GM12878 (cell line): ENCODE measurements at regions not wholly inside any gene's neighbourhood (a gene's known extent, or its start where the extent isn't known, plus 50 kb on each side); places are given as distances from the start of the nearest gene placed in this dataset.

ENCODE experiments used
- ATAC-seq: fragments of 200-7000 bp; cut with Tn5 transposase; 3 replicates; pipeline ENCODE4 v1.9.1; 2020; ENCODE audit warnings: mild to moderate bottlenecking, moderate library complexity
- BruUV-seq: library from RNA; stranded (reverse); fragments of 400-500 nt; replicated peaks from 2 replicates; lab custom pipeline; 2021; lab: Mats Ljungman, UMichigan
- CTCF ChIA-PET: fragments of 300-600 bp; sonication (Branson Sonifier 250); formaldehyde crosslinking; extraction: SDS; loops from one replicate; lab custom pipeline; 2021; ENCODE audit warnings: inconsistent platforms; lab: Yijun Ruan, JAX
- POLR2A ChIA-PET: fragments of 350-600 bp; formaldehyde crosslinking; extraction: SDS; loops from one replicate; lab custom pipeline; 2021; ENCODE audit warnings: inconsistent platforms; lab: Charles Lee
- RAD21 ChIA-PET: fragments of 300-600 bp; sonication (Branson Sonifier 250); formaldehyde crosslinking; loops from one replicate; lab custom pipeline; 2023; ENCODE audit warnings: antibody characterized with exemption; ENCODE audit not compliant: unreplicated experiment; lab: Charles Lee
- SMC1A ChIA-PET: fragments of 300-600 bp; sonication (Branson Sonifier 250); formaldehyde crosslinking; loops from one replicate; lab custom pipeline; 2023; ENCODE audit not compliant: unreplicated experiment, uncharacterized antibody; lab: Charles Lee
- DNase-seq: peaks from one replicate; pipeline ENCODE4 v3.0.0-alpha.2; 2011; ENCODE audit warnings: low read depth, low spot score
- FAIRE-seq: peaks from 3 replicates; lab custom pipeline; 2011; peaks lifted over from hg19 to GRCh38; lab: Jason Lieb, UNC
- H2AFZ ChIP-seq: 2 replicates; pipeline ENCODE4 v1.6.0; 2011; ENCODE audit warnings: low read depth, low read length, control low read depth; ENCODE audit not compliant: control insufficient read depth
- H3K27ac ChIP-seq: 2 replicates; pipeline ENCODE4 v1.5.1; 2011; ENCODE audit warnings: control low read depth; ENCODE audit not compliant: control insufficient read depth, insufficient read depth
- H3K27me3 ChIP-seq, 2 experiments: replicated peaks in 1 of 2; 2 replicates each; pipeline versions ENCODE4 v1.6.0 to v1.6.1; 2011; ENCODE audit warnings: low read length in 1 of 2; ENCODE audit not compliant: control insufficient read depth in 2 of 2, insufficient read depth in 2 of 2
- H3K36me3 ChIP-seq, 2 experiments: 2 replicates each; pipeline ENCODE4 v1.5.1; 2011; ENCODE audit warnings: low read length in 1 of 2; ENCODE audit not compliant: control insufficient read depth in 2 of 2, insufficient read depth in 2 of 2
- H3K4me1 ChIP-seq: 2 replicates; pipeline ENCODE4 v1.6.1; 2011; ENCODE audit warnings: mild to moderate bottlenecking, low read length, moderate library complexity, mixed read lengths; ENCODE audit not compliant: control insufficient read depth, insufficient read depth
- H3K4me2 ChIP-seq: 2 replicates; pipeline ENCODE4 v1.6.0; 2011; ENCODE audit warnings: control low read depth; ENCODE audit not compliant: control insufficient read depth, insufficient read depth
- H3K4me3 ChIP-seq: fragments of 200-600 bp; sonication (generic); 2 replicates; pipeline ENCODE4 v1.5.1; 2016
- H3K79me2 ChIP-seq: 2 replicates; pipeline ENCODE4 v1.6.0; 2011; ENCODE audit warnings: low read length; ENCODE audit not compliant: control insufficient read depth, insufficient read depth
- H3K9ac ChIP-seq: 2 replicates; pipeline ENCODE4 v1.8.0; 2011; ENCODE audit warnings: low read length, control low read depth, mixed read lengths; ENCODE audit not compliant: control insufficient read depth, insufficient read depth
- H3K9me3 ChIP-seq: replicated peaks from 3 replicates; pipeline ENCODE4 v1.5.1; 2011; ENCODE audit warnings: mild to moderate bottlenecking, low read length; ENCODE audit not compliant: control insufficient read depth, insufficient read depth
- H4K20me1 ChIP-seq: 2 replicates; pipeline ENCODE4 v1.6.0; 2011; ENCODE audit not compliant: control insufficient read depth, insufficient read depth
- ASH2L ChIP-seq: fragments of 300-600, 200-600 bp; sonication (generic); IDR thresholded peaks from 2 replicates; pipeline ENCODE4 v1.6.1; 2017; ENCODE audit warnings: low read depth, mild to moderate bottlenecking, borderline replicate concordance
- BCL11A ChIP-seq: IDR thresholded peaks from 2 replicates; pipeline ENCODE4 v1.6.1; 2011; ENCODE audit warnings: low read depth, low read length
- E2F4 ChIP-seq: IDR thresholded peaks from 2 replicates; pipeline ENCODE4 v1.6.1; 2012; ENCODE audit warnings: low read depth, low read length, improper control_type of control experiment
- EED ChIP-seq: sonication (generic); IDR thresholded peaks from 2 replicates; pipeline ENCODE4 v1.6.1; 2016; ENCODE audit warnings: antibody characterized with exemption, low read depth
- ETV6 ChIP-seq, 2 experiments: fragments of 450-650 bp in 1 of 2; IDR thresholded peaks in 1 of 2; conservative IDR thresholded peaks in 1 of 2; 2 replicates each; pipeline ENCODE4 v1.6.1; 2014; ENCODE audit warnings: antibody characterized with exemption in 1 of 2, borderline replicate concordance in 1 of 2, low read depth in 1 of 2, mild to moderate bottlenecking in 1 of 2, moderate library complexity in 1 of 2
- KLF5 ChIP-seq: fragments of 450-650 bp; IDR thresholded peaks from 2 replicates; pipeline ENCODE4 v1.6.1; 2014; ENCODE audit warnings: mild to moderate bottlenecking; ENCODE audit not compliant: partially characterized antibody
- NR2C1 ChIP-seq: fragments of 450-650 bp; IDR thresholded peaks from 2 replicates; pipeline ENCODE4 v1.6.1; 2017; ENCODE audit warnings: antibody characterized with exemption, mild to moderate bottlenecking, moderate library complexity
- POLR2AphosphoS5 ChIP-seq: IDR thresholded peaks from 2 replicates; pipeline ENCODE4 v1.6.1; 2011; ENCODE audit warnings: mild to moderate bottlenecking, low read length, inconsistent platforms
- RFX5 ChIP-seq: IDR thresholded peaks from 2 replicates; pipeline ENCODE4 v1.6.1; 2011; ENCODE audit warnings: low read depth, low read length, improper control_type of control experiment
- RUNX3 ChIP-seq: IDR thresholded peaks from 2 replicates; pipeline ENCODE4 v1.6.1; 2012; ENCODE audit warnings: low read length, inconsistent platforms
- SP1 ChIP-seq: IDR thresholded peaks from one replicate; pipeline ENCODE4 v1.6.1; 2011; ENCODE audit warnings: low read depth, low read length
- SREBF1 ChIP-seq: IDR thresholded peaks from 2 replicates; pipeline ENCODE4 v1.6.1; 2012; ENCODE audit warnings: mild to moderate bottlenecking, low read length
- STAT1 ChIP-seq: fragments of 450-650 bp; conservative IDR thresholded peaks from 2 replicates; pipeline ENCODE4 v1.6.1; 2014; ENCODE audit warnings: antibody characterized with exemption, mild to moderate bottlenecking
- TCF3 ChIP-seq: IDR thresholded peaks from 2 replicates; pipeline ENCODE4 v1.6.1; 2012; ENCODE audit warnings: low read depth, mild to moderate bottlenecking, low read length, borderline replicate concordance; ENCODE audit not compliant: insufficient read depth
- ZNF274 ChIP-seq: IDR thresholded peaks from one replicate; pipeline ENCODE4 v1.8.0; 2011; ENCODE audit not compliant: insufficient read length, insufficient read depth
- ZNF384 ChIP-seq: IDR thresholded peaks from 2 replicates; pipeline ENCODE4 v1.6.1; 2012; ENCODE audit warnings: low read depth, mild to moderate bottlenecking, low read length, improper control_type of control experiment, borderline replicate concordance
- ZZZ3 ChIP-seq: IDR thresholded peaks from 2 replicates; pipeline ENCODE4 v1.6.1; 2011; ENCODE audit warnings: low read depth; ENCODE audit not compliant: control insufficient read depth, insufficient read length
- in situ Hi-C: fragments of 300-500 bp; cut with MboI; formaldehyde crosslinking; loops from 9 replicates; pipeline ENCODE4 v1.14.3; 2018; ENCODE audit warnings: mixed read lengths
- intact Hi-C: fragments of 100-400 bp; cut with micrococcal nuclease; formaldehyde crosslinking; loops from one replicate; pipeline ENCODE4 v1.14.2; 2022; ENCODE audit not compliant: unreplicated experiment
- TF ChIP-seq, protein P1 (sequence below): IDR thresholded peaks from 2 replicates; pipeline ENCODE4 v1.6.1; 2011; ENCODE audit warnings: low read depth, low read length, improper control_type of control experiment, borderline replicate concordance
- TF ChIP-seq, protein P2 (sequence below): IDR thresholded peaks from 2 replicates; pipeline ENCODE4 v1.6.1; 2011; ENCODE audit warnings: low read depth, mild to moderate bottlenecking, low read length, moderate library complexity, borderline replicate concordance; ENCODE audit errors: extremely low read depth
- TF ChIP-seq, protein P3 (sequence below): fragments of 450-650 bp; IDR thresholded peaks from 2 replicates; pipeline ENCODE4 v1.6.1; 2017; ENCODE audit warnings: borderline replicate concordance

DNA sequence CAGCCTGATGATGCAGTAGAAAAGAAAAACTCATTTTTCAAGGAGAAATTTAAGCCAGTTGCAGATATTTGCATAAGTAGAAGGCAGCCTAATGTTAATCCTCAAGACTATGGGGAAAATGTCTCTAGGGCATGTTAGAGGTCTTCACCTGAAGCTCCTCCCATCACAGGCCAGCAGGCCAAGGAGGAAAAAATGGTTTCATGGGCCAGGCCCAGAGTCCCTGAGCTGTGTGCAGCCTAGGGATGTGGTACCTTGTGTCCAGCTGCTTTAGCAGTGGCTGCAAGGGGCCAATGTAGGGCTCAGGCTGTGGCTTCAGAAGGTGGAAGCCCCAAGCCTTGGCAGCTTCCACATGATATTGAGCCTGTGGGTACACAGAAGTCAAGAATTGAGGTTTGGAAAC is 1946.7 kb upstream of the FLRT2 start:
- no TSS peak for BruUV-seq
- CTCF ChIA-PET, result no interaction called here
- POLR2A ChIA-PET, result no interaction called here

More for the DNA sequence above, 1946.7 kb upstream of the FLRT2 start:
- RAD21 ChIA-PET, result no interaction called here
- H3K36me3 ChIP-seq, result no peaks in the 10 kb centered on the region
- no peak overlapping the region for H3K27ac ChIP-seq
- H3K9me3 ChIP-seq, result no peaks in the 10 kb centered on the region
- FAIRE-seq, result no peak
- no peak for ATAC-seq
- H4K20me1 ChIP-seq, result no peaks in the 10 kb centered on the region
- DNase-seq, result no peak
- intact Hi-C loops (no loop called here), in situ Hi-C loops (no loop called here)
- SMC1A ChIA-PET, result no interaction called here
- TF ChIP-seq ZNF274 (no peak), POLR2AphosphoS5 (no peak), RFX5 (no peak), ZNF384 (no peak), ZZZ3 (no peak), TCF3 (no peak), EED (no peak), KLF5 (no peak), ASH2L (no peak), STAT1 (no peak), SREBF1 (no peak), E2F4 (no peak), ETV6 (conservative IDR thresholded peaks at IDR 0.05 in 1 of 2, IDR thresholded peaks at IDR 0.05 in 1 of 2; ENCODE audit: borderline replicate concordance in 1 of 2, low read depth in 1 of 2) (no peak), RUNX3 (no peak), NR2C1 (no peak), BCL11A (no peak), SP1 (no peak)
- TF ChIP-seq, protein P1, sequence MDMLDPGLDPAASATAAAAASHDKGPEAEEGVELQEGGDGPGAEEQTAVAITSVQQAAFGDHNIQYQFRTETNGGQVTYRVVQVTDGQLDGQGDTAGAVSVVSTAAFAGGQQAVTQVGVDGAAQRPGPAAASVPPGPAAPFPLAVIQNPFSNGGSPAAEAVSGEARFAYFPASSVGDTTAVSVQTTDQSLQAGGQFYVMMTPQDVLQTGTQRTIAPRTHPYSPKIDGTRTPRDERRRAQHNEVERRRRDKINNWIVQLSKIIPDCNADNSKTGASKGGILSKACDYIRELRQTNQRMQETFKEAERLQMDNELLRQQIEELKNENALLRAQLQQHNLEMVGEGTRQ, result no peak
- TF ChIP-seq, protein P2, sequence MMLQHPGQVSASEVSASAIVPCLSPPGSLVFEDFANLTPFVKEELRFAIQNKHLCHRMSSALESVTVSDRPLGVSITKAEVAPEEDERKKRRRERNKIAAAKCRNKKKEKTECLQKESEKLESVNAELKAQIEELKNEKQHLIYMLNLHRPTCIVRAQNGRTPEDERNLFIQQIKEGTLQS, result no peak
- TF ChIP-seq, protein P3, sequence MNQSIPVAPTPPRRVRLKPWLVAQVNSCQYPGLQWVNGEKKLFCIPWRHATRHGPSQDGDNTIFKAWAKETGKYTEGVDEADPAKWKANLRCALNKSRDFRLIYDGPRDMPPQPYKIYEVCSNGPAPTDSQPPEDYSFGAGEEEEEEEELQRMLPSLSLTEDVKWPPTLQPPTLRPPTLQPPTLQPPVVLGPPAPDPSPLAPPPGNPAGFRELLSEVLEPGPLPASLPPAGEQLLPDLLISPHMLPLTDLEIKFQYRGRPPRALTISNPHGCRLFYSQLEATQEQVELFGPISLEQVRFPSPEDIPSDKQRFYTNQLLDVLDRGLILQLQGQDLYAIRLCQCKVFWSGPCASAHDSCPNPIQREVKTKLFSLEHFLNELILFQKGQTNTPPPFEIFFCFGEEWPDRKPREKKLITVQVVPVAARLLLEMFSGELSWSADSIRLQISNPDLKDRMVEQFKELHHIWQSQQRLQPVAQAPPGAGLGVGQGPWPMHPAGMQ, result no peak
- H3K79me2 ChIP-seq, result no peaks in the 10 kb centered on the region
- no peak overlapping the region for H3K4me3 ChIP-seq
- H2AFZ ChIP-seq, result no peak overlapping the region
- no peaks in the 10 kb centered on the region for H3K27me3 ChIP-seq
- no peaks in the 10 kb centered on the region for H3K4me1 ChIP-seq
- H3K9ac ChIP-seq, result no peak overlapping the region
- no peak overlapping the region for H3K4me2 ChIP-seq
